Pons (tissue), 1 donor: ENCODE measurements at regions not wholly inside any gene's neighbourhood (a gene's known extent, or its start where the extent isn't known, plus 50 kb on each side); places are given as distances from the start of the nearest gene placed in this dataset.

Experiments
- DNase-seq: peaks from one replicate; pipeline ENCODE4 v3.0.0-alpha.2; 2016; ENCODE audit warnings: low spot score

GRCh38 chr2:145283131-145283530 lies 763.2 kb upstream of the ZEB2 start:
- DNase-seq: no peak

GRCh38 chr2:145277922-145278321 lies 758.0 kb upstream of the ZEB2 start:
- DNase-seq: no peak

GRCh38 chr2:145273840-145274239 lies 753.9 kb upstream of the ZEB2 start:
- DNase-seq: no peak

- no peak for DNase-seq
Observed at GRCh38 chr2:145268931-145269330, 749.0 kb upstream of the ZEB2 start.

GRCh38 chr2:145267451-145267850 lies 747.5 kb upstream of the ZEB2 start:
- no peak for DNase-seq

GRCh38 chr2:145265244-145265643 lies 745.3 kb upstream of the ZEB2 start:
- no peak for DNase-seq

GRCh38 chr2:145260674-145261073 lies 740.8 kb upstream of the ZEB2 start:
- no peak for DNase-seq

- no peak for DNase-seq
Observed at GRCh38 chr2:145260081-145260480, 740.2 kb upstream of the ZEB2 start.

- peak; percentile 33 for DNase-seq
Observed at GRCh38 chr2:145258903-145259579, 739.1 kb upstream of the ZEB2 start.

GRCh38 chr2:145257931-145258330 lies 738.0 kb upstream of the ZEB2 start:
- DNase-seq: no peak

- no peak for DNase-seq
Observed at GRCh38 chr2:145256551-145256950, 736.6 kb upstream of the ZEB2 start.

GRCh38 chr2:145254291-145254690 lies 734.4 kb upstream of the ZEB2 start:
- DNase-seq: no peak

GRCh38 chr2:145253492-145253891 lies 733.6 kb upstream of the ZEB2 start:
- DNase-seq: no peak

- DNase-seq: no peak
Observed at GRCh38 chr2:145245268-145245870, 725.5 kb upstream of the ZEB2 start.

GRCh38 chr2:145235312-145235711 lies 715.4 kb upstream of the ZEB2 start:
- DNase-seq: peak; percentile 10

GRCh38 chr2:145230546-145230945 lies 710.6 kb upstream of the ZEB2 start:
- DNase-seq: no peak

- no peak for DNase-seq
Observed at GRCh38 chr2:145228506-145228905, 708.6 kb upstream of the ZEB2 start.

GRCh38 chr2:145226901-145227300 lies 707.0 kb upstream of the ZEB2 start:
- DNase-seq: no peak

- no peak for DNase-seq
Observed at GRCh38 chr2:145221516-145221915, 701.6 kb upstream of the ZEB2 start.

- no peak for DNase-seq
Observed at GRCh38 chr2:145221032-145221431, 701.1 kb upstream of the ZEB2 start.

GRCh38 chr2:145220496-145220895 lies 700.6 kb upstream of the ZEB2 start:
- DNase-seq: no peak

GRCh38 chr2:145207884-145208283 lies 688.0 kb upstream of the ZEB2 start:
- no peak for DNase-seq

- DNase-seq: no peak
Observed at GRCh38 chr2:145206496-145207281, 686.8 kb upstream of the ZEB2 start.
